Endothelial cell of umbilical vein (primary cell): ENCODE measurements at regions not wholly inside any gene's neighbourhood (a gene's known extent, or its start where the extent isn't known, plus 50 kb on each side); places are given as distances from the start of the nearest gene placed in this dataset.

ENCODE experiments used
- BruUV-seq: library from RNA; stranded (reverse); fragments of 400-500 nt; replicated peaks from 2 replicates; lab custom pipeline; 2021; lab: Mats Ljungman, UMichigan
- CTCF ChIA-PET: fragments of 300-600, 350-600 bp; sonication (Branson Sonifier 250); formaldehyde crosslinking; loops from one replicate; lab custom pipeline; 2021; ENCODE audit warnings: antibody characterized with exemption, inconsistent platforms; lab: Charles Lee
- POLR2A ChIA-PET: fragments of 300-600, 350-600 bp; sonication (Branson Sonifier 250); formaldehyde crosslinking; loops from one replicate; lab custom pipeline; 2021; ENCODE audit warnings: antibody characterized with exemption, inconsistent platforms; lab: Charles Lee
- DNase-seq: peaks from one replicate; pipeline ENCODE4 v3.0.0-alpha.2; 2011; ENCODE audit warnings: low read depth, low spot score
- FAIRE-seq: peaks from 2 replicates; lab custom pipeline; 2011; peaks lifted over from hg19 to GRCh38; lab: Jason Lieb, UNC
- H2AFZ ChIP-seq: 2 replicates; pipeline ENCODE4 v1.6.0; 2012; ENCODE audit warnings: low read depth, low read length, control low read depth, inconsistent platforms
- H3K27ac ChIP-seq: 2 replicates; pipeline ENCODE4 v1.5.1; 2011; ENCODE audit warnings: low read depth, mild to moderate bottlenecking, control low read depth, low read length, moderate library complexity; ENCODE audit not compliant: insufficient read depth
- H3K27me3 ChIP-seq, 2 experiments: 2 replicates each; pipeline versions ENCODE4 v1.6.0 to v1.6.1; 2011; ENCODE audit warnings: low read length in 2 of 2, mixed read lengths in 1 of 2; ENCODE audit not compliant: control insufficient read depth in 2 of 2, insufficient read depth in 2 of 2
- H3K36me3 ChIP-seq, 2 experiments: 2 replicates in 1 of 2; 3 replicates in 1 of 2; pipeline ENCODE4 v1.5.1; 2011; ENCODE audit warnings: low read length in 2 of 2, mild to moderate bottlenecking in 1 of 2, moderate library complexity in 1 of 2; ENCODE audit not compliant: control insufficient read depth in 2 of 2, insufficient read depth in 2 of 2; ENCODE audit errors: extremely low read depth in 1 of 2
- H3K4me1 ChIP-seq: 3 replicates; pipeline ENCODE4 v1.5.1; 2011; ENCODE audit warnings: mild to moderate bottlenecking, low read length; ENCODE audit not compliant: control insufficient read depth, insufficient read depth; ENCODE audit errors: extremely low read depth
- H3K4me2 ChIP-seq: 2 replicates; pipeline ENCODE4 v1.6.1; 2011; ENCODE audit warnings: low read length, control low read depth, mixed read lengths; ENCODE audit not compliant: insufficient read depth
- H3K4me3 ChIP-seq, 3 experiments: fragments of 200-600 bp in 1 of 3; sonication (generic), shearing (Covaris generic) in 1 of 3; replicated peaks in 1 of 3; 2 replicates each; pipeline ENCODE4 v1.5.1; 2011 to 2016; ENCODE audit warnings: control low read depth in 3 of 3, low read length in 3 of 3, mild to moderate bottlenecking in 2 of 3, inconsistent platforms in 1 of 3, low read depth in 1 of 3, moderate library complexity in 1 of 3; ENCODE audit not compliant: insufficient read depth in 1 of 3
- H3K79me2 ChIP-seq: 2 replicates; pipeline ENCODE4 v1.6.0; 2012; ENCODE audit warnings: low read length, inconsistent platforms; ENCODE audit not compliant: control insufficient read depth, insufficient read depth
- H3K9ac ChIP-seq: replicated peaks from 2 replicates; pipeline ENCODE3; 2011; ENCODE audit warnings: low read length, control low read depth; ENCODE audit not compliant: insufficient read depth; ENCODE audit errors: extremely low read depth
- H3K9me1 ChIP-seq: replicated peaks from 3 replicates; pipeline ENCODE4 v1.6.0; 2011; ENCODE audit warnings: mild to moderate bottlenecking, low read length; ENCODE audit not compliant: control insufficient read depth, insufficient read depth; ENCODE audit errors: extremely low read depth
- H3K9me3 ChIP-seq: replicated peaks from 2 replicates; pipeline ENCODE4 v1.5.1; 2012; ENCODE audit warnings: low read length, inconsistent platforms; ENCODE audit not compliant: control insufficient read depth, insufficient read depth
- H4K20me1 ChIP-seq: replicated peaks from 2 replicates; pipeline ENCODE3; 2011; ENCODE audit warnings: mild to moderate bottlenecking, low read length; ENCODE audit not compliant: control insufficient read depth, insufficient read depth; ENCODE audit errors: extremely low read depth
- CTCF ChIP-seq, 2 donors: IDR thresholded peaks; 1 replicate in 1 of 2; 2 replicates in 1 of 2; pipeline ENCODE4 v1.5.1; 2011; ENCODE audit warnings: low read length in 2 of 2, mild to moderate bottlenecking in 2 of 2, moderate library complexity in 2 of 2, control low read depth in 1 of 2, inconsistent platforms in 1 of 2, low read depth in 1 of 2; ENCODE audit not compliant: insufficient read depth in 1 of 2; ENCODE audit errors: extremely low read depth in 1 of 2
- EZH2 ChIP-seq: IDR thresholded peaks from 2 replicates; pipeline ENCODE4 v1.6.1; 2012; ENCODE audit warnings: borderline replicate concordance, low read depth, mild to moderate bottlenecking, moderate library complexity, low read length, inconsistent platforms; ENCODE audit not compliant: severe bottlenecking
- FOS ChIP-seq: IDR thresholded peaks from 2 replicates; pipeline ENCODE4 v1.6.1; 2011; ENCODE audit warnings: mild to moderate bottlenecking, low read length, moderate library complexity, borderline replicate concordance; ENCODE audit not compliant: insufficient read depth
- GATA2 ChIP-seq: IDR thresholded peaks from 2 replicates; pipeline ENCODE4 v1.7.0; 2011; ENCODE audit warnings: low read depth, mild to moderate bottlenecking, moderate library complexity, mixed read lengths, low read length; ENCODE audit not compliant: insufficient read length, insufficient read depth
- JUN ChIP-seq: IDR thresholded peaks from 2 replicates; pipeline ENCODE4 v1.6.1; 2011; ENCODE audit warnings: borderline replicate concordance, low read depth; ENCODE audit not compliant: insufficient read length, insufficient read depth
- MAX ChIP-seq: IDR thresholded peaks from 2 replicates; pipeline ENCODE4 v1.6.1; 2011; ENCODE audit not compliant: insufficient read depth, insufficient read length
- MYC ChIP-seq: IDR thresholded peaks from one replicate; pipeline ENCODE4 v1.6.1; 2011; ENCODE audit warnings: mild to moderate bottlenecking, low read depth, low read length
- POLR2A ChIP-seq: IDR thresholded peaks from 2 replicates; pipeline ENCODE4 v1.6.1; 2012; ENCODE audit warnings: low read depth, mild to moderate bottlenecking, control low read depth, low read length
- POLR2AphosphoS5 ChIP-seq: IDR thresholded peaks from 2 replicates; pipeline ENCODE4 v1.6.1; 2012; ENCODE audit warnings: low read depth, mild to moderate bottlenecking, control low read depth, low read length, moderate library complexity; ENCODE audit not compliant: insufficient read depth
- dilution Hi-C: fragments of 300-500 bp; cut with MboI; formaldehyde crosslinking; loops from one replicate; pipeline ENCODE4 v1.15.0; 2019; ENCODE audit warnings: low sequenced_read_pairs; ENCODE audit not compliant: extremely low pct_ligation_motif_present
- intact Hi-C: fragments of 100-400 bp; cut with micrococcal nuclease; formaldehyde crosslinking; loops from one replicate; pipeline ENCODE4 v1.10.0; 2022

- BruUV-seq = no TSS peak
- Histone ChIP-seq H3K9me3 (no peaks in the 10 kb centered on the region), H2AFZ (no peak overlapping the region), H4K20me1 (no peaks in the 10 kb centered on the region), H3K79me2 (no peaks in the 10 kb centered on the region), H3K27ac (no peak overlapping the region), H3K4me2 (no peak overlapping the region), H3K9me1 (no peaks in the 10 kb centered on the region), H3K27me3 (no peaks in the 10 kb centered on the region), H3K9ac (no peak overlapping the region), H3K36me3 (no peaks in the 10 kb centered on the region), H3K4me3 (no peak overlapping the region), H3K4me1 (no peaks in the 10 kb centered on the region)
- FAIRE-seq = no peak
- dilution Hi-C loops = no loop called here
- ChIA-PET POLR2A (no interaction called here), CTCF (no interaction called here)
- TF ChIP-seq MYC (no peak), JUN (no peak), MAX (no peak), POLR2AphosphoS5 (no peak), GATA2 (no peak), POLR2A (no peak), CTCF (IDR thresholded peaks at IDR 0.05; ENCODE audit: extremely low read depth in 1 of 2, insufficient read depth in 1 of 2, low read depth in 1 of 2, low read length in 2 of 2) (no peak), EZH2 (no peak), FOS (no peak)
- intact Hi-C loops = no loop called here
- no peak for DNase-seq
Observed at GRCh38 chr7:51452694-51453093, 136.1 kb upstream of the COBL start.
